ENCODE measurements at regions not wholly inside any gene's neighbourhood (a gene's known extent, or its start where the extent isn't known, plus 50 kb on each side); places are given as distances from the start of the nearest gene placed in this dataset.

- Histone ChIP-seq H3K36me3 (replicated peaks in 1 of 2; ENCODE audit: control insufficient read depth in 2 of 2, insufficient read depth in 2 of 2, low read length in 2 of 2) (no peaks in the 10 kb centered on the region), H3K27ac (replicated peaks; ENCODE audit: low read length) (no peak overlapping the region), H2BK15ac (ENCODE audit: low read length) (no peak overlapping the region), H3K27me3 (ENCODE audit: control insufficient read depth in 3 of 3, insufficient read depth in 3 of 3, low read depth in 1 of 3, low read length in 3 of 3) (no peaks in the 10 kb centered on the region), H2AFZ (ENCODE audit: low read length) (no peak overlapping the region), H3K79me1 (ENCODE audit: low read depth, low read length) (no peaks in the 10 kb centered on the region), H3K23ac (ENCODE audit: low read depth, low read length, poor library complexity) (no peak overlapping the region), H3K4me1 (ENCODE audit: control insufficient read depth in 2 of 2, insufficient read depth in 1 of 2, low read depth in 1 of 2, low read length in 2 of 2) (no peaks in the 10 kb centered on the region), H2BK120ac (ENCODE audit: low read depth, low read length) (no peak overlapping the region), H4K91ac (ENCODE audit: low read depth, low read length, poor library complexity) (no peak overlapping the region), H2AK5ac (ENCODE audit: low read depth, low read length) (no peak overlapping the region), H2BK5ac (ENCODE audit: low read length) (no peak overlapping the region), H4K8ac (ENCODE audit: low read depth, low read length) (no peak overlapping the region), H2BK12ac (ENCODE audit: low read length) (no peak overlapping the region), H3K4ac (ENCODE audit: low read length) (no peak overlapping the region), H3K9me3 (replicated peaks in 1 of 2; ENCODE audit: control insufficient read depth in 2 of 2, insufficient read depth in 1 of 2, low read depth in 1 of 2, low read length in 2 of 2) (no peaks in the 10 kb centered on the region), H3K4me3 (ENCODE audit: low read length in 2 of 2) (no peak overlapping the region), H3K18ac (ENCODE audit: low read length) (no peak overlapping the region), H3K14ac (ENCODE audit: low read length) (no peak overlapping the region), H3K4me2 (ENCODE audit: insufficient read depth, low read length, poor library complexity, severe bottlenecking) (no peak overlapping the region), H3K9ac (ENCODE audit: low read depth, low read length, poor library complexity) (no peak overlapping the region)
- WGBS, 2 donors (ENCODE audit: extremely low coverage in 2 of 2, insufficient read length in 2 of 2, insufficient replicate concordance in 1 of 2) = no CpG with 5 or more reads among the region's 16 CpGs
- no peak for DNase-seq (ENCODE audit: low spot score)
Measured at GRCh38 chr4:189838821-189839497, 101.7 kb upstream of the FRG1 start.

- no CpG with 5 or more reads among the region's 5 CpGs for WGBS, 2 donors (ENCODE audit: extremely low coverage in 2 of 2, insufficient read length in 2 of 2, insufficient replicate concordance in 1 of 2)
- no peak overlapping the region for H2BK15ac ChIP-seq (ENCODE audit: low read length)
- H2BK12ac ChIP-seq (ENCODE audit: low read length) = no peak overlapping the region
- DNase-seq (ENCODE audit: low spot score) = no peak
- no peaks in the 10 kb centered on the region for H3K79me1 ChIP-seq (ENCODE audit: low read depth, low read length)
- H4K8ac ChIP-seq (ENCODE audit: low read depth, low read length) = no peak overlapping the region
- no peak overlapping the region for H3K18ac ChIP-seq (ENCODE audit: low read length)
- H3K27me3 ChIP-seq (ENCODE audit: control insufficient read depth in 3 of 3, insufficient read depth in 3 of 3, low read depth in 1 of 3, low read length in 3 of 3) = no peaks in the 10 kb centered on the region
- no peak overlapping the region for H3K4me3 ChIP-seq (ENCODE audit: low read length in 2 of 2)
- no peak overlapping the region for H4K91ac ChIP-seq (ENCODE audit: low read depth, low read length, poor library complexity)
- no peak overlapping the region for H2AFZ ChIP-seq (ENCODE audit: low read length)
- no peak overlapping the region for H2AK5ac ChIP-seq (ENCODE audit: low read depth, low read length)
- no peak overlapping the region for H3K9ac ChIP-seq (ENCODE audit: low read depth, low read length, poor library complexity)
- H3K14ac ChIP-seq (ENCODE audit: low read length) = no peak overlapping the region
- H3K23ac ChIP-seq (ENCODE audit: low read depth, low read length, poor library complexity) = no peak overlapping the region
- no peak overlapping the region for H3K4ac ChIP-seq (ENCODE audit: low read length)
- H3K27ac ChIP-seq (replicated peaks; ENCODE audit: low read length) = no peak overlapping the region
- H3K36me3 ChIP-seq (replicated peaks in 1 of 2; ENCODE audit: control insufficient read depth in 2 of 2, insufficient read depth in 2 of 2, low read length in 2 of 2) = no peaks in the 10 kb centered on the region
- no peak overlapping the region for H3K4me2 ChIP-seq (ENCODE audit: insufficient read depth, low read length, poor library complexity, severe bottlenecking)
- H2BK120ac ChIP-seq (ENCODE audit: low read depth, low read length) = no peak overlapping the region
- no peak overlapping the region for H2BK5ac ChIP-seq (ENCODE audit: low read length)
- H3K4me1 ChIP-seq (ENCODE audit: control insufficient read depth in 2 of 2, insufficient read depth in 1 of 2, low read depth in 1 of 2, low read length in 2 of 2) = no peaks in the 10 kb centered on the region
- H3K9me3 ChIP-seq (replicated peaks in 1 of 2; ENCODE audit: control insufficient read depth in 2 of 2, insufficient read depth in 1 of 2, low read depth in 1 of 2, low read length in 2 of 2) = no peaks in the 10 kb centered on the region
Measured at GRCh38 chr4:189840356-189840755, 100.3 kb upstream of the FRG1 start.

- Histone ChIP-seq H3K14ac (ENCODE audit: low read length) (no peak overlapping the region), H3K4me2 (ENCODE audit: insufficient read depth, low read length, poor library complexity, severe bottlenecking) (no peak overlapping the region), H3K27ac (replicated peaks; ENCODE audit: low read length) (no peak overlapping the region), H3K9ac (ENCODE audit: low read depth, low read length, poor library complexity) (no peak overlapping the region), H3K4me3 (ENCODE audit: low read length in 2 of 2) (no peak overlapping the region), H2BK120ac (ENCODE audit: low read depth, low read length) (no peak overlapping the region), H3K36me3 (replicated peaks in 1 of 2; ENCODE audit: control insufficient read depth in 2 of 2, insufficient read depth in 2 of 2, low read length in 2 of 2) (no peaks in the 10 kb centered on the region), H3K4ac (ENCODE audit: low read length) (no peak overlapping the region), H2BK15ac (ENCODE audit: low read length) (no peak overlapping the region), H3K18ac (ENCODE audit: low read length) (no peak overlapping the region), H2BK12ac (ENCODE audit: low read length) (no peak overlapping the region), H3K79me1 (ENCODE audit: low read depth, low read length) (no peaks in the 10 kb centered on the region), H3K23ac (ENCODE audit: low read depth, low read length, poor library complexity) (no peak overlapping the region), H3K4me1 (ENCODE audit: control insufficient read depth in 2 of 2, insufficient read depth in 1 of 2, low read depth in 1 of 2, low read length in 2 of 2) (no peaks in the 10 kb centered on the region), H2AK5ac (ENCODE audit: low read depth, low read length) (no peak overlapping the region), H2AFZ (ENCODE audit: low read length) (no peak overlapping the region), H2BK5ac (ENCODE audit: low read length) (no peak overlapping the region), H3K9me3 (replicated peaks in 1 of 2; ENCODE audit: control insufficient read depth in 2 of 2, insufficient read depth in 1 of 2, low read depth in 1 of 2, low read length in 2 of 2) (no peaks in the 10 kb centered on the region), H4K8ac (ENCODE audit: low read depth, low read length) (no peak overlapping the region), H4K91ac (ENCODE audit: low read depth, low read length, poor library complexity) (no peak overlapping the region), H3K27me3 (ENCODE audit: control insufficient read depth in 3 of 3, insufficient read depth in 3 of 3, low read depth in 1 of 3, low read length in 3 of 3) (no peaks in the 10 kb centered on the region)
- no CpG with 5 or more reads among the region's 10 CpGs for WGBS, 2 donors (ENCODE audit: extremely low coverage in 2 of 2, insufficient read length in 2 of 2, insufficient replicate concordance in 1 of 2)
- DNase-seq (ENCODE audit: low spot score) = no peak
Measured at GRCh38 chr4:189843413-189844009, 97.2 kb upstream of the FRG1 start.

GRCh38 chr4:189845145-189845846, 95.4 kb upstream of the FRG1 start:
- no peak overlapping the region for H3K23ac ChIP-seq (ENCODE audit: low read depth, low read length, poor library complexity)
- H3K4ac ChIP-seq (ENCODE audit: low read length) = no peak overlapping the region
- H3K9me3 ChIP-seq (replicated peaks in 1 of 2; ENCODE audit: control insufficient read depth in 2 of 2, insufficient read depth in 1 of 2, low read depth in 1 of 2, low read length in 2 of 2) = no peaks in the 10 kb centered on the region
- H2AK5ac ChIP-seq (ENCODE audit: low read depth, low read length) = no peak overlapping the region
- no CpG with 5 or more reads among the region's 2 CpGs for WGBS, 2 donors (ENCODE audit: extremely low coverage in 2 of 2, insufficient read length in 2 of 2, insufficient replicate concordance in 1 of 2)
- no peaks in the 10 kb centered on the region for H3K27me3 ChIP-seq (ENCODE audit: control insufficient read depth in 3 of 3, insufficient read depth in 3 of 3, low read depth in 1 of 3, low read length in 3 of 3)
- H2AFZ ChIP-seq (ENCODE audit: low read length) = no peak overlapping the region
- no peak overlapping the region for H3K14ac ChIP-seq (ENCODE audit: low read length)
- no peak overlapping the region for H2BK15ac ChIP-seq (ENCODE audit: low read length)
- H3K4me3 ChIP-seq (ENCODE audit: low read length in 2 of 2) = no peak overlapping the region
- H2BK5ac ChIP-seq (ENCODE audit: low read length) = no peak overlapping the region
- H3K9ac ChIP-seq (ENCODE audit: low read depth, low read length, poor library complexity) = no peak overlapping the region
- no peak for DNase-seq (ENCODE audit: low spot score)
- H3K36me3 ChIP-seq (replicated peaks in 1 of 2; ENCODE audit: control insufficient read depth in 2 of 2, insufficient read depth in 2 of 2, low read length in 2 of 2) = no peaks in the 10 kb centered on the region
- H2BK12ac ChIP-seq (ENCODE audit: low read length) = no peak overlapping the region
- no peak overlapping the region for H4K8ac ChIP-seq (ENCODE audit: low read depth, low read length)
- no peak overlapping the region for H2BK120ac ChIP-seq (ENCODE audit: low read depth, low read length)
- no peaks in the 10 kb centered on the region for H3K79me1 ChIP-seq (ENCODE audit: low read depth, low read length)
- no peak overlapping the region for H4K91ac ChIP-seq (ENCODE audit: low read depth, low read length, poor library complexity)
- H3K4me2 ChIP-seq (ENCODE audit: insufficient read depth, low read length, poor library complexity, severe bottlenecking) = no peak overlapping the region
- no peak overlapping the region for H3K27ac ChIP-seq (replicated peaks; ENCODE audit: low read length)
- H3K18ac ChIP-seq (ENCODE audit: low read length) = no peak overlapping the region
- no peaks in the 10 kb centered on the region for H3K4me1 ChIP-seq (ENCODE audit: control insufficient read depth in 2 of 2, insufficient read depth in 1 of 2, low read depth in 1 of 2, low read length in 2 of 2)

Data from neuronal stem cell (in vitro differentiated cells).